Eye (tissue), 1 donor: ENCODE measurements at regions not wholly inside any gene's neighbourhood (a gene's known extent, or its start where the extent isn't known, plus 50 kb on each side); places are given as distances from the start of the nearest gene placed in this dataset.

Source experiments
- DNase-seq: peaks from one replicate; pipeline ENCODE4 v3.0.0-alpha.2; 2015

GRCh38 chr6:40192516-40192915, 258.3 kb upstream of the MOCS1 start:
- no peak for DNase-seq

- no peak for DNase-seq
Observed at GRCh38 chr6:40188931-40189330, 254.7 kb upstream of the MOCS1 start.

GRCh38 chr6:40187535-40188144, 253.4 kb upstream of the MOCS1 start:
- no peak for DNase-seq

- DNase-seq: no peak
Observed at GRCh38 chr6:40185486-40185885, 251.2 kb upstream of the MOCS1 start.

- no peak for DNase-seq
Observed at GRCh38 chr6:40183902-40184301, 249.6 kb upstream of the MOCS1 start.

GRCh38 chr6:40181367-40181766, 247.1 kb upstream of the MOCS1 start:
- DNase-seq: no peak

- no peak for DNase-seq
Observed at GRCh38 chr6:40180271-40180670, 246.0 kb upstream of the MOCS1 start.

- no peak for DNase-seq
Observed at GRCh38 chr6:40179496-40179895, 245.2 kb upstream of the MOCS1 start.

GRCh38 chr6:40177598-40177997, 243.3 kb upstream of the MOCS1 start:
- DNase-seq: no peak

GRCh38 chr6:40176152-40176551, 241.9 kb upstream of the MOCS1 start:
- no peak for DNase-seq

GRCh38 chr6:40172272-40172671, 238.0 kb upstream of the MOCS1 start:
- no peak for DNase-seq

- DNase-seq: no peak
Observed at GRCh38 chr6:40171343-40171742, 237.1 kb upstream of the MOCS1 start.

GRCh38 chr6:40170856-40171255, 236.6 kb upstream of the MOCS1 start:
- no peak for DNase-seq

- no peak for DNase-seq
Observed at GRCh38 chr6:40169878-40170277, 235.6 kb upstream of the MOCS1 start.

GRCh38 chr6:40166963-40167362, 232.7 kb upstream of the MOCS1 start:
- DNase-seq: no peak

GRCh38 chr6:40165036-40165709, 230.9 kb upstream of the MOCS1 start:
- DNase-seq: no peak

- no peak for DNase-seq
Observed at GRCh38 chr6:40164345-40164755, 230.1 kb upstream of the MOCS1 start.

GRCh38 chr6:40163924-40164323, 229.7 kb upstream of the MOCS1 start:
- DNase-seq: no peak

GRCh38 chr6:40162074-40162473, 227.8 kb upstream of the MOCS1 start:
- DNase-seq: no peak

- DNase-seq: no peak
Observed at GRCh38 chr6:40160826-40161225, 226.6 kb upstream of the MOCS1 start.

GRCh38 chr6:40159865-40160264, 225.6 kb upstream of the MOCS1 start:
- no peak for DNase-seq

GRCh38 chr6:40152701-40153436, 218.6 kb upstream of the MOCS1 start:
- no peak for DNase-seq

GRCh38 chr6:40152196-40152595, 217.9 kb upstream of the MOCS1 start:
- DNase-seq: no peak

- DNase-seq: no peak
Observed at GRCh38 chr6:40148882-40149573, 214.8 kb upstream of the MOCS1 start.
